Gastrocnemius medialis (tissue), 4 donors: ENCODE measurements at regions not wholly inside any gene's neighbourhood (a gene's known extent, or its start where the extent isn't known, plus 50 kb on each side); places are given as distances from the start of the nearest gene placed in this dataset.

Source experiments
- ATAC-seq, 2 donors: fragments of 150-250 bp; one replicate each; pipeline ENCODE4 v1.9.1; 2016
- DNase-seq, 2 donors: peaks; one replicate each; pipeline ENCODE4 v3.0.0-alpha.2; 2019
- H3K27ac ChIP-seq, 4 donors: fragments of 200-600 bp; sonication (generic); 1 replicate in 1 of 4; 2 replicates in 3 of 4; pipeline ENCODE4 v1.5.1; 2016 to 2018; ENCODE audit warnings: mild to moderate bottlenecking in 2 of 4, moderate library complexity in 1 of 4
- H3K27me3 ChIP-seq, 3 donors: fragments of 200-600 bp; sonication (generic) in 2 of 3; 1 replicate in 1 of 3; 2 replicates in 2 of 3; pipeline versions ENCODE4 v1.5.1 to v1.6.0; 2016 to 2019; ENCODE audit warnings: mild to moderate bottlenecking in 1 of 3, moderate library complexity in 1 of 3
- H3K36me3 ChIP-seq, 2 donors: fragments of 200-600 bp; sonication (generic) in 1 of 2; one replicate each; pipeline ENCODE4 v1.5.1; 2017 to 2018
- H3K4me1 ChIP-seq, 2 donors: fragments of 200-600 bp; sonication (generic) in 1 of 2; one replicate each; pipeline ENCODE4 v1.5.1; 2016 to 2017; ENCODE audit warnings: mild to moderate bottlenecking in 2 of 2
- H3K4me3 ChIP-seq, 4 donors: fragments of 200-600 bp; sonication (generic) in 3 of 4; 1 replicate in 1 of 4; 2 replicates in 3 of 4; pipeline ENCODE4 v1.5.1; 2016 to 2019; ENCODE audit warnings: mild to moderate bottlenecking in 2 of 4
- H3K9me3 ChIP-seq, 3 donors: fragments of 200-600 bp; sonication (generic) in 2 of 3; 1 replicate in 1 of 3; 2 replicates in 2 of 3; pipeline ENCODE4 v1.5.1; 2016 to 2019
- CTCF ChIP-seq, 5 experiments: fragments of 450-650 bp in 3 of 5; fragments of 200-600 bp in 2 of 5; sonication (generic) in 2 of 5; IDR thresholded peaks in 4 of 5; conservative IDR thresholded peaks in 1 of 5; 1 replicate in 4 of 5; 2 replicates in 1 of 5; pipeline ENCODE4 v1.5.1; 2016 to 2019; ENCODE audit warnings: antibody characterized with exemption in 5 of 5, mild to moderate bottlenecking in 3 of 5, moderate library complexity in 3 of 5
- POLR2A ChIP-seq, 2 donors: fragments of 450-650 bp; IDR thresholded peaks; one replicate each; pipeline ENCODE4 v1.6.1; 2017; ENCODE audit warnings: antibody characterized with exemption in 2 of 2, mild to moderate bottlenecking in 2 of 2, moderate library complexity in 2 of 2
- in situ Hi-C, 4 donors: fragments of 200-750 bp; cut with MboI; loops; one replicate each; pipeline versions ENCODE4 v1.15.0 to v1.8.0; 2017; ENCODE audit warnings: low sequenced_read_pairs in 4 of 4
- intact Hi-C: fragments of 100-400 bp; cut with DNase I; formaldehyde crosslinking; loops from one replicate; pipeline ENCODE4 v1.15.1; 2023; ENCODE audit warnings: low total_unique reads

- Histone ChIP-seq H3K27ac (no peak overlapping the region), H3K4me1 (no peaks in the 10 kb centered on the region), H3K27me3 (no peaks in the 10 kb centered on the region), H3K4me3 (no peak overlapping the region), H3K9me3 (no peaks in the 10 kb centered on the region), H3K36me3 (no peaks in the 10 kb centered on the region)
- TF ChIP-seq CTCF (IDR thresholded peaks at IDR 0.05 in 4 of 5, conservative IDR thresholded peaks at IDR 0.05 in 1 of 5) (no peak), POLR2A (IDR thresholded peaks at IDR 0.05) (no peak)
- in situ Hi-C loops, result no loop called here
- ATAC-seq (no peak), DNase-seq (no peak)
- intact Hi-C loops, result no loop called here
These were observed 324.8 kb upstream of the PCDH9 start for GRCh38 chr13:67554746-67555452.

GRCh38 chr13:67554286-67554685, 324.1 kb upstream of the PCDH9 start:
- DNase-seq, result no peak
- Histone ChIP-seq H3K27ac (no peak overlapping the region), H3K27me3 (no peaks in the 10 kb centered on the region), H3K36me3 (no peaks in the 10 kb centered on the region), H3K4me3 (no peak overlapping the region), H3K9me3 (no peaks in the 10 kb centered on the region), H3K4me1 (no peaks in the 10 kb centered on the region)
- intact Hi-C loops, result no loop called here
- ATAC-seq, result no peak
- in situ Hi-C loops, result no loop called here
- TF ChIP-seq POLR2A (IDR thresholded peaks at IDR 0.05), result no peak
- no peak for TF ChIP-seq CTCF (IDR thresholded peaks at IDR 0.05 in 4 of 5, conservative IDR thresholded peaks at IDR 0.05 in 1 of 5)

DNA sequence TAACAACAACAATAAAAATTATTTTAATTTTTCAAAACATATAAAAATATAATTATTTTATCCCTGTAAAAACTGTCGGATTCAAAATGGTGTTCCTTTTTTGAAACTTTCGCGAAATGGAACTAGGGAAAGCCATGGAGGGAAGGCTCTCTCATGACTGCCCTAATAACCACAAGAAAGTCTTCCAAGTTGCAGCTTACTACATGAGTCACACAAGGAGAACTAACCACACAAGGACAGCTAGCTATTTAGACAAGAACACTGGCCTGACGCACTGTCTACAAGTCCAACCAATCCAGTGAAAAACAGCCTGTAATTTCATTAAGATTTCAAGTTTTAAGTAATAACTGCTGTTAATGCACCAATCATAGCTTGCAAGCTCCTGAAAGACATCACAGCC, 319.2 kb upstream of the PCDH9 start:
- Histone ChIP-seq H3K4me3 (no peak overlapping the region), H3K9me3 (no peaks in the 10 kb centered on the region), H3K36me3 (no peaks in the 10 kb centered on the region), H3K27me3 (no peaks in the 10 kb centered on the region), H3K27ac (no peak overlapping the region), H3K4me1 (no peaks in the 10 kb centered on the region)
- no peak for DNase-seq
- TF ChIP-seq CTCF (IDR thresholded peaks at IDR 0.05 in 4 of 5, conservative IDR thresholded peaks at IDR 0.05 in 1 of 5), result no peak
- TF ChIP-seq POLR2A (IDR thresholded peaks at IDR 0.05), result no peak
- in situ Hi-C loops, result no loop called here
- intact Hi-C loops, result no loop called here
- no peak for ATAC-seq

DNA sequence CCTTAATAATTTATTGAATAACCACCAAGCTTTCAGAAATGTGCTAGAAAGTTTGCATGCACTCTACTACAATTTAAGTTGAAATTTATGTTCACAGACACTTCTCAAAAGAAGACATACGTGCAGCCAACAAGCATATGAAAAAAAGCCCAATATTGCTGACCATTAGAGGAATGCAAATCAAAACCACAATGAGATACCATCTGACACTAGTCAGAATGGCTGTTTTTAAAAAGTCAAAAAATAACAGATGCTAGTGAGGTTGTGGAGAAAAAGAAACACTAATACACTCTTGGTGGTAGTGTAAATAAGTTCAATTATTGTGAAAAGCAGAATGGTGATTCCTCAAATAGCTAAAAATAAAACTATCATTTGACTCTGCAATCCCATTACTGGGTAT, 308.8 kb upstream of the PCDH9 start:
- H3K27me3 ChIP-seq, result no peaks in the 10 kb centered on the region
- ATAC-seq (no peak), DNase-seq (no peak)
- intact Hi-C loops, result no loop called here
- H3K27ac ChIP-seq, result no peak overlapping the region
- H3K9me3 ChIP-seq, result no peaks in the 10 kb centered on the region
- H3K36me3 ChIP-seq, result no peaks in the 10 kb centered on the region
- TF ChIP-seq POLR2A (IDR thresholded peaks at IDR 0.05), result no peak
- no peak for TF ChIP-seq CTCF (IDR thresholded peaks at IDR 0.05 in 4 of 5, conservative IDR thresholded peaks at IDR 0.05 in 1 of 5)
- in situ Hi-C loops, result no loop called here
- H3K4me3 ChIP-seq, result no peak overlapping the region
- H3K4me1 ChIP-seq, result no peaks in the 10 kb centered on the region

- no peaks in the 10 kb centered on the region for H3K4me1 ChIP-seq
- TF ChIP-seq POLR2A (IDR thresholded peaks at IDR 0.05) (no peak), CTCF (IDR thresholded peaks at IDR 0.05 in 4 of 5, conservative IDR thresholded peaks at IDR 0.05 in 1 of 5) (no peak)
- intact Hi-C loops, result no loop called here
- H3K36me3 ChIP-seq, result no peaks in the 10 kb centered on the region
- H3K27me3 ChIP-seq, result no peaks in the 10 kb centered on the region
- ATAC-seq, result no peak
- no peaks in the 10 kb centered on the region for H3K9me3 ChIP-seq
- no peak overlapping the region for H3K27ac ChIP-seq
- DNase-seq, result no peak
- no peak overlapping the region for H3K4me3 ChIP-seq
- in situ Hi-C loops, result no loop called here
These were observed 290.8 kb upstream of the PCDH9 start for GRCh38 chr13:67520886-67521285.
